Femur (tissue), 1 donor: ENCODE measurements at regions not wholly inside any gene's neighbourhood (a gene's known extent, or its start where the extent isn't known, plus 50 kb on each side); places are given as distances from the start of the nearest gene placed in this dataset.
"Not testable (repeated sequence)": the region's sequence is repeated elsewhere in the genome, so short reads cannot be mapped to it uniquely, and the experiment has no call there.

Experiments
- DNase-seq: peaks from one replicate; pipeline ENCODE4 v3.0.0-alpha.2; 2017

DNA sequence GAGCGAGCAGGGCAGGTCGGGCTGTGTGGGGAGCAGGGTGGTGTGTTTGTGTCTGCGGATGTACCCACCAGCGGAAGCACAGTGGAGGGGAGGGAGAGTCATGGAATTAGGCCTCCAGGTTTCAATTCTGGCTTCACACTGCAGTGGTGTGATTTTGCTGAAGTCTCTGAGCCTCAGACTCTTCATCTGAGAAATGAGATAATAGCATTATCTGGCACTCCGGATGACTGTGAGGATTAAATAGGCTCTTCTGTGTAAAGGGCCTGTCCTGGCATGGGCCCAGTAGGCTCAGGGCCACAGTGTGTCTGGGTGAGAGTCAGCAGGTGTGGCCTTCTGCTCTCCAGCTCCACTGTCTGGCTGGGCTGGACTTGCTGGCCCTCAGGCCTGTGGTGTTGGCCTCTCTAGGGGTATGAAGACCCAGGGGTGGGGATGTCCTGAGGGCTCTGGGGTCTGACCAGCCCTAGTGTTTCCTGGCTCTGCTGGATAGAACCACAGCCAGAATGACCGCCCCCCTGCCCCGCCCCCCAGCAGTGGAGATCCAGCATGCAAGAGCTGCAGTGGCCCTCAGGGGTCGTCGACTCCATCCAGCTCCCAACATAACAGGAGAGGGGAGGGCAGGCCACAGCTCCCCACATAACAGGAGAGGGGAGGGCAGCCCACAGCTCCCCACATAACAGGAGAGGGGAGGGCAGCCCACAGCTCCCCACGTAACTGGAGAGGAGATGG, 178.6 kb downstream of the RPS24 start:
- DNase-seq: peak; percentile 72

DNA sequence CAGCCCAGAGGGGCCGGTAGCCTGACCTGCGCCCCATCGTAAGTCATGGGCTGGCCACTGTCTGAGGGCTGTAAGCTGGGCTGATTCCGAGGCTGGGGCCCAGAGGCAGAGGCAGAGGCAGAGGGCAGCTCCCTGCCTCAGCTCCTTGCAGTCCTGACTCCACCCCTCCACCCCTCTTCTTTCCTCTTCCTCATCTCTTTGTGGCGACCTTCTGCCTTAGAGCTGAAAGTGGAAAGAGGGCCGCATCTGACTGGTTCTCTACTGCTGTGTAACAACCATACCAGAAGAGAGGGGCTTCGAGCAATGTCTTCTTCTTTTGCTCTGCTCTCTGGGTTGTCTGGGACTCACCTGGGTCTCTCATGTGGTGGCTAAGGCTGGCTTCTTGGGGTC, 179.1 kb downstream of the RPS24 start:
- DNase-seq: no peak

DNA sequence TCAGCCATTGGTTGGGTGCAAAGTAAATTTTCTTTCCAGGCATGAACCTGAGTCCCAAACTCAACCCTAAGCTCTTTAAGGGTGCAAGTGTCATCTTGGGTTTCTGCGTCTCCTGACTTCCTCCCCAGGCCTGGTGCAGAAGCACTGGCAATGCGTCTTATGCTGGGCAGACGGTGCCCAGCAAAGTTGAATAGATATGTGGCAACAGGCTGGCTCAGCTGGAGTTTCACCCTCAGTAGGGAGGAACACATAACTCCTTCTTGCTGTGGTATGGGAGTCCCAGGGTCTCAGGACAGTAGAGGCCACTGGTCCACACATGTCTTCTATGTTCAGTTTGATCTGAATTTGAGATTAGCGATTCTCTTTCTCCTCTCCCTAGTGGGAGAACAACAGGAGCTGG, 181.3 kb downstream of the RPS24 start:
- DNase-seq: no peak

DNA sequence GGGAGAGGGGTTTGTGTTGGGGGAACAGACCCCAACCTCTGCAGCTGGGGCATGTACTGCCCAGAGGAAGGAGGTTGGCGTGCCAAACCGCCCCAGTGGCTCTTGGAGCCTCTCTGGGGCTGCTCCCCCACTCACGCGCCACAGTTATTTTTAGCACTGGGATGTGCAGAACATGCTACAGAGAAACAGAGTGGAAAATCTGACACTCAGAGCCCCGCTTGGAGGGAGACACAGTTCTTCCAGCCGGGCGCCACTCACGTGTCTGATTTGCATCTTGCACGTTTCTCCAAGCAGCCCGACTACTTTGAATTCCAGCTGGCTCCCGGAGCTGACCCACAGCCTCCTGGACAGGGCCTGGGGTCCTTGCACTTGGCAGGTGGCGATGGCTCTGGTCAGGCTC, 182.0 kb downstream of the RPS24 start:
- peak; percentile 95 for DNase-seq

DNA sequence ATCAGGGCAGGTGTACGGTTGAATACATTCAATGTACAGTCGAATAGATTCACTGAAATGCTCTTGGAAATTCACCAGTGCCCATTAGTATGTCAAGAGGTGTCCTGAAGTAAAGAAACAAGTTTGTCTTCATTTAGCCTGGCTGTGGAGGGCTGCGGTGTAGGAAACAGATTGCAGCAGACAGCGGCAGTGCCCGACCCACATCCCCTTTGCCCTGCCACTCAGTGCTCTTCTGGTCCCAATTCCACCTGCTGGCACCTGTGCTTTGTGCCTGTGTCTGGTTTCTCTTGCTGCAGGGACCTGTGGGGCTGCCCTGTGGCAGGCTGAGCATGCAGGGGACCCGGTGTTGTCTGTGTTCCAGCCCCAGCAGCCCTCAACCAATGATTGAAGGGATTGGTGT, 183.7 kb downstream of the RPS24 start:
- DNase-seq: no peak

DNA sequence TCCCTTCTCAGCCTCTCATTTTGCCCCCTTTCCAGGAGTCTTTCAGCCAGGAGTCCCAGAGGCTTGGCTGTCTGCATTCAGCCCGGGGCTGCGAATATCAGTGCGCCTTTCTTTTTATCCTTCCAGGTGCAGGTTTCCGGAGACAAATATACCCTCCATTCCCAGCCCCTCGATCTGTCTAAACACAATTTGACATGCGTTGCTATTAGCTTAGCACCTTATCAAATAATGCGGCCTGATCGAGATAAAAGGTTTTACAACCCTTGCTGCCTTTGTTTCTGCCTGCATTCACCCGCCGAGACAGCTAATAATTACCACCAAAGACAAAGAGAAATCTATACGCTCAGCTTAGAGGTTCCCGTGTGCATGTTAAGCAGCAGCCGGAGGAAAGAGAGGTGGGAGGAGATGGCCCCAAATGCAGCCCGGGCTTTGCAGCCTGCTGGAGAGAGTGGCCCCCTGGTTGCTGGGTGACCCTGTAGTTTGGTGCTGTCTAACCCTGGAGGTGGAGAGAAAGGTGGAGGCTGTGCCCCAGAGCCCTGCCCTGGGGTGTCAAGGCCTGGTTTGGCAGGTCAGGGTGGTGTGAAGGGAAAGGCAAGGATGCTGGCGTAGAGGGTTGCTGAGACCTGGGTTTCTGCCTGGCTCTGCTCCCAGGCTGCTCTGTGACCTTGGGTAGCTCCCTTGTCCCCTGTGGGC, 185.3 kb downstream of the RPS24 start:
- no peak for DNase-seq

DNA sequence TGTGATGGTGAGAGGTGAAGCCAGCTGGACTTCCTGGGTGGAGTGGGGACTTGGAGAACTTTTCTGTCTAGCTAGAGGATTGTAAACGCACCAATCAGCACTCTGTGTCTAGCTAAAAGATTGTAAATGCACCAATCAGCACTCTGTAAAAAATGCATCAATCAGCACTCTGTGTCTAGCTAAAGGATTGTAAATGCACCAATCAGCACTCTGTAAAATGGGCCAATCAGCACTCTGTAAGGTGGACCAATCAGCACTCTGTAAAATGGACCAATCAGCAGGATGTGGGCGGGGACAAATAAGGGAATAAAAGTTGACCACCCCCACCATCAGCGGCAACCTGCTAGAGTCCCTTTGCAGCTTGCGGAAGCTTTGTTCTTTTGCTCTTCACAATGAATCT, 185.9 kb downstream of the RPS24 start:
- not testable (repeated sequence) for DNase-seq

DNA sequence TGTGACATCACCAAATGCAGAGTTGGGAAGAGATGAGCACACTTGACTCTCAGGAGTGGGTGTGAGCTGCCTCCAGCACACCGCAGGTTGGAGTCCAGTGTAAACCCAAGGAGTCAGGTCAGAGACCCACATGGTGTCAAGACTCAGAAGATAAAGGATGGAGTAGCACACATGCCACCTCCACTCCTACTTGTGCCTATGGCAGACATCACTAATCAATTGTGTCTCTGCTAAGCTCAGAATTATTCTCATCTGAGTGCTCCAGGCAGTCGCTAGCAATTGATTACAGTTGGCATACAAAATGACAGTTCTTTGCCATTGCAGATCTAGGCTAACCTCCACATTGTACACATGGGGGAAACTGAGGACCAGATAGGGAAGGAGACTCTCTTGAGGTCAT, 187.1 kb downstream of the RPS24 start:
- no peak for DNase-seq

DNA sequence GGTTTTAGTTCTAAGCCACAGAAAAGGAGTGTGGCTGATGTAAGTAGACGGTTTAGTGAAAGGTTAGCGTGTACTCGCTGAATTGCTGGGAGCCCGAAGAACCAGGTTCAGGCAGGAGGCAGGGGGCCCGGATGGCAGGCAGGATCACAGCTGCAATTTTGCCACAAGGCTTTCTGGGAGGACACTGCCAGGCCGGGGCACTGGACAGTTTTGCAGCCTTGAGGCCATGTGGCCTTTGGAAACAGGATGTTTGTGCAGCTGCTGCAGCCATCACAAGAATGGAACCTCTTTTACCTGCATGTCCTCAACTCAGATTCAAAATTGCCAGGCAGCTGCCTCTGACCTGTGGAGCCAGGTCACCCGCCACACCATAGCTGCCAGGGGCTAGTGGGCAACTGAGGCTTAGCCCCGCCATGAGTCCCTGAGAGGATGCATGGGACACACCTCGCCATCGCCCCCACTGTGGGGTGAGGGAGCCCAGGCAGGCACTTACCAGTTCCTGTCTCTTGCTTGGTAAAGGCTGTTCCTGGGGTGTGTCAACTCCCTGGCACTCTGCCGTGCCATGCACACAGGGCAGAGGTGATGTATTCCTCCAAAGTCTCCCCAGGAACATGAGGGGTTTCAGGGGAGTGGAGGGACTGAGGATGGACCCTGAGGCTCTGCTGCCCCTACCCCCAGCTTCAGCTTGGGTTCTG, 188.6 kb downstream of the RPS24 start:
- no peak for DNase-seq

DNA sequence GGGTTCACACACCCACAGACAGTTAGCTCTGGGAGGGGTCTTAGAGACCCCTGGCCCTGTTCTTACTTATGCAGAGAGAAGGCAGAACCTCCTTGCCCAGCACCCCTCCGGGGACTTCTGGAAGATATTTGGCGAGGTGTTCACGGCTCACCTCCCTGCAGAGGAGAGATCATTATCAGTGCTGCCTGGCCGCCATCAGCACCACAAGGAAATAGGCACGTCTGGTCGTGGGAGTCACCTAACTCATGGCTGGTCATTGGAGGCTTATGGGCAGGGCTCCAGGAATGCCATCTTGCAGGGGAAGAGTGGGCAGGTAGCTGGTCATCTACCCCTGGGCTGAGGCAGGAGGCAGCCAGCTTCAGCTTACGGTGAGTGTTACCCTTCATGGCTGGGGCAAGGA, 189.4 kb downstream of the RPS24 start:
- DNase-seq: no peak

DNA sequence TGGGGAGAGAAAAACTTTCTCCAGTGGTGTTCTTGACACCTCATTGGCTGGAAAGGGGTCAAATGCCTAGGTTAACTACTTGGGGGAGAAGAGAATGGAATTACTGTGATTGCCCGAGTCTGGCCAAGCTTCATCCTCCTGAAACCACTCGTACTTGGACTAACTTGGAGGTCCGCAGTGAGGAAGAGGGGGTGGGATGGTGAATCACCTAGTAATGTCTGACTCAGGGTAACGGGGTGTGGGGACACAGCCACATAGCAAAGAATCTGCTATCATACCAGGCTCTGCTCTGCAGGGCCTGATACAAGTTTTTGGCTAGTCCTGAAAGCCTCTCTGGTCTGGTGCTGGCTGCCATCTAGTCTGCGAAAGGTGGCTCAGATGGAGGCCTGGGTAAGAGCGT, 190.9 kb downstream of the RPS24 start:
- DNase-seq: no peak

DNA sequence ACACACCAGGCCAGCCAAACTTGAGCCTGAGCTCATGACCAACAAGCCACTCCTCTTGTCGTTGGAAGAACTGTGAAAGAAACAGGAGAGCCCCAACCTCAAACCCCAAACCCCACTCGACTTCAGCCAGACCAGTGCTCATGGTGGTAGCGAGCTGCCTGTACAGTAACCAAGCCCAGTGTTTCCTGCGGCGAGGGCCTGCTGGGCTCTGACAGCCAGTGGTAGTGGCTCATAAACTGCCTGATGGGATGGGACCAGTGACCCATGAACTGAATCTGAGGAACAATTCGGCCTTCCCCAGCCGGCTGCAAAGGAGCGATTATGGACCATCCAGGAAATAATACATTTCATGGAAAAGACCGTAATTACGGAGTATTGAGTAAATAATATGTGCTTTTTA, 191.9 kb downstream of the RPS24 start:
- peak; percentile 52 for DNase-seq

DNA sequence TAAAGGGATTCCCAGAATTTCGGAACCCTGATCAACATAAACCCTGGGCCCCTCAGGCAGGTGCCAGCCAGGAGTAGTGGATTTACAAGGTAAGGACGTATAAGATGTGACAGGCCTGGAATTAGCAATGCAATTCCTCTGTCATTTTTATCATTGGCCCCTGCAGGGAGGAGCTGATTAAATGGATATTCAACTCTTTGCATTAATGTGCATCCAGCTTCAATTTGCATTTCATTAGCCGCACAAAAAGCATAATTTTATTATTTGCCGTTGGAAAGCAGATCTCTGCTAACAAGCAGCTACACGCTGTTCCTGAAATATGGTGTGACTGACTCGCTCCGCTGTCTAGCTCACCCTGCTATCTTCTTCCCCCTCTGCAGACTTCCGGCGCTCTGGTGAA, 195.8 kb downstream of the RPS24 start:
- DNase-seq: no peak

DNA sequence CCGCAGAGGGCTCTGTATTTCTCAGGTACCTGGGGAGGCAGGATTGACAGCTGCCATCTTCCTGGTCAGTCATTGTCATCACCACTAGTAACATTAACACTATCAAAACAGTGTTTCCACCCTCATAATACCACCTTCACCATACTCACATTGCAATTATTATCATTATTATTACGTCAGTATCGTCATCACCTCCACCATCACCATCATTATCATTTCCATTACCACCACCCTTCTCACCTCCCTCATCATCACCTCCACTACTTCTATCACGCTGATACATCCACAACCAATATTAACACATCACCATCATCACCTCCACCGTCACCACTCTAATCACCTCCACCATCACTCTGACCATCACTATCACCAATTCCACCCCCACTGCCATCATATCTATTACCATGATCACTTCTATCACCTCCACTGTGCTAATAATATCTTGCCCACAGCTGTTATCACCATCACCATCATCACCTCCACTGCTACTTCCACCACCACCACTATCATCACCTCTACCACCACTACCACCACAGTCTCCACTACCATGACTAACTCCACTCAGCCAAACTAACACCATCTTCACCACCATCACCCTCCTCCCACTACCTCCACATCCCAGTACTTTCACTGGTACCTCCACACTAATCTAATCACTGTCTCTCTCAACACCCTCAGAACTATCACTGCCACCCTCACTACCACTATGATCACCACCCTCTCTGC, 196.4 kb downstream of the RPS24 start:
- no peak for DNase-seq

DNA sequence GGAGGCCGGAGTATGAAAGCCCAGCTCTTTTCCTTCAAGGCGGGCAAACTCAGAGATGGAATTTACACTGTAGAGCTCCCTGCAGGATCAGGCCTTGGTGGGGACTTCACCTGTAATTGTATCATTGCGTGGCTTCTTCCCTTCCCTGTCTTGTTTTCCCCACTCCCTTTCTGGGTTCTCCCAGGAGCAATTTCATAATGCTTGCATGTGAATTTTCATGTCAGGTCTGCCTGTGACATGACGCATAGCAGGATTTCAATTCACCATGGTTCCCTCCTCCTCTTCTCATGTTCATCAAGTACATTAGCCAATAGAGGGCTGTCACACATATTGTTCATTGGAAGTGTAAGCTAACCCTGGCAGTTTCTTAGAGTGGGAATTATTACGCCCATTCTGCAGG, 197.7 kb downstream of the RPS24 start:
- no peak for DNase-seq

DNA sequence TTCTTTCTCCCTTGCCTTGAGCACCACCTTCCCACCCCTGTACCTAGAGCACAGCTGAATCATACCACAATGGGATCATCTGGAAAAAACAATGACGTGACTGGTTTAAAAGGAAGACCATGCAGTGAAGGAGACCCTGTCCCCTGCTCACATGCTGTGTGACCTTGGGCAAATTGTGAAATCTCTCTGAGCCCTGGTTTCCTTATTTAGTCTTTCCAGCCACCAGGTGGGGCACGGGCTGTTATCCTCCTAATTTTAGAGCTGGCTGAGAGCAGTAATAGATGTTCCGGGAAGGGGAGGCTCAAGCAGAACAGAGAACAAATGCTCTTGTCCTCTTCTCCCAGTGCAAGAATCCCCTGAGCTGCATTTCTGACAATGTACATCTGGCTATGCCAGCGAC, 198.3 kb downstream of the RPS24 start:
- peak; percentile 37 for DNase-seq

DNA sequence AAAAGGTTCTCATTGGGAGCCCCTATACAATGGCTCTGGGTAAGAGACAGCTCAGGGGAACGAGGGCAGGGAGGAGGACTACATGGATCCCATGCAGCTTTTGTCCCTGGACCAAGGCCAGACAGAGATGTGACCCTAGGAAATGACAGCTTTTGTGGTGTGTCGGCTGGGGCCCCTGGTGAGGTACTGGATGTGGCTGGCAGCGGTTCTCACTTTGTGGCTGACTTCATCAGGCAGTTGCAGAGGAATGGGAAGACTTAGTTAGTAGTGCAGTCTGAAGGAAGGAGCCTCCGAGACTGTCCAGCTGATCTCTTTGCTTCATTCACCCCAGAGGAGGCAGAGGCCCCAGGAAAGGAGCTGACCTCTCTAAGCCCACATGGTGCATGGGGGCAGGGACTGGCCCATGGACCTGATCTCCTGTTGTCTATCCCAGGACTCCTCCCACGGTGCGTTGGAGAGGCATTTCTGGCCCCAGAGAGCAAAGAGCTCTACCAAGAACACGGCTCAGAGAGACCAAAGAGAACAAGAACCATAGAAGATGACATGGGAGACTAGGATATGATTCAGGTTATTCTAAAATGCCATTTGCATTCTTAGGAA, 202.9 kb downstream of the RPS24 start:
- no peak for DNase-seq

DNA sequence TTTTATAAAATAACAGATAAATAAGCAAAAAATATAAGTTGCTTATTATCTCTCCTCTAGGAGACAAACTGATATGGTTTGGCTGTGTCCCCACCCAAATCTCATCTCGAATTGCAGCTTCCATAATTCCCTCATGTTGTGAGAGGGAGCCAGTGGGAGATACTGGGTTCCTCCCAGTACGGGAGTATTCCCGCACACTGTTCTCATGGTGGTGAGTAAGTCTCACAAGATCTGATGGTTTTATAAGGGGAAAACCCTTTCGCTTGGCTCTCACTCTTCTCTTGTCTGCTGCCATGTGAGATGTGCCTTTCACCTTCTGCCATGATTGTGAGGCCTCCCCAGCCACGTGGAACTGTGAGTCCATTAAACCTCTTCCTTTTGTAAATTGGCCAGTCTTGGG, 204.3 kb downstream of the RPS24 start:
- not testable (repeated sequence) for DNase-seq

DNA sequence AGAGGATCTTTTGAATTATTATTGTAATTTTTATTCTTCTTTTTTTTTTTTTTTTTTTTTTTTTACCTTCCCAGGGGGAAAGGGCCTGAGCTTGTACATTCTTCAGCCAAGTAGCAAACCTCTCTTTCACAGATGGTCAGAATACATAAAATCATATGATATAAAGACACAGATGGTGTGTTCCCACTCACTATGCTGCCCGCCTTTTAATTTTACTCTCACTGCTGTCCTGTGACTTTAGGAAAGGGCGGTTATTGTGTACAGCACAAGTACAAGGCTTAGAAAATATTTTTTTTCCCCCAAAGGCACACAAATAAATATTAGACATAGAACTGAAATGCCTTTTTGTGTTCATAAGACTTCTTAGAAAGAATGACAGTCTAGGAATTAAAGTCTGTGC, 213.6 kb downstream of the RPS24 start:
- DNase-seq: no peak

DNA sequence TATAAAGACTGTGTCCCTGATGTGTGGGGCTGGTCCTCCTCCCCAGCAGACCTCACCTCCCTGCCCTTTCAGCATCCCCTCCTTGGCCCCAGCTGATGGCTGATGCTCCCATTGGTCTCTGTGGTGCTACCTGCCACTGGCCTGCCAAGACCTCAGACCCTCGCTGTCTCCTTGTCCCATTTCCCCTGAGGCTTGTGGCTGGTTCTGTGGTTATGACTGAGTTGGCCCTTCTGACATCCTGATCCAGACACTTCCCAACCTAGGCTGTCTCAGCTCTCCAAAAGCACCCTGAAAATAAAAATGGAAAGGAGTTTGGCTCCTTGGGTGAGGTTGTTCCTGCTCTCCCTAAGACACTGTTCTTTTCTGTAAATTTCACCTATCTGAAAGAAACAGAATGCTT, 214.2 kb downstream of the RPS24 start:
- DNase-seq: no peak

DNA sequence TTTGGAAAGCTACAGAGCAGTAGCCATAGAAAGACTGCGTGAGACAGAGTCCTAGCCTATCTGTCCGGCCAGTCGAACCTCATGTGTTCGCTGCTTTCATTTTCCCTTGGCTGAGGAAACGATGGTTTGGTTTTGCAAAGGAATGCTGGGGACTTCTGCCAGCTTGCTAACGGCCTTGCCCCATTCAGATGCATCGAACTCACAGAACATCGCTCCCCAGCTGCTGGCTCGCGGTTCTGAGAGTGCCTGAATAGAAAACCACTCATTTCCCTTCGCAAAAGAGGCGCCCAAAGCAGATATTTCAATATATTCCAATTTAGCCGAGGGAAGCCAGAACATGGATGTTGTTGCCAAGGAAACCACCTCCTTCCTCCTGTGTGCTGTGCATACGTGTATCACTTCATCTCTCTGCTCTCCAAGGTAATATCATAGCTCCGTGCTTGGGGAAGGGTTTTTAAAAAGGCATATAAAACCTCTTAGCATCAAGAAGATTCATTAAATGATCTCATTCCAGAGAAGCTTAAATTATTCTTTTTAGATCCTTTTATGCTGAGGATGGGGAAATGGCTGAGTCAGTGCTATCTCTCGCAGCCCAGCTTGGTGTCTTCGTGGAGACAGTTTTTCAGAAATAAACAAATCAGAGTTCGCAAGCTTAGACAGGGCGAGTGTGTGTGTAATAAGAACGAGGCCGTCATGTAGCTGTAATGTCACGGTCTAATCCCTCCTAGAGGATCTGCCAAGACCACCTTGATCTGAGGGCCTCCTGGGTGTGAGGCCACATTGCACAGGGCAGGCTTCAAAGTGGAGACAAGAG, 215.2 kb downstream of the RPS24 start:
- peak; percentile 80 for DNase-seq

DNA sequence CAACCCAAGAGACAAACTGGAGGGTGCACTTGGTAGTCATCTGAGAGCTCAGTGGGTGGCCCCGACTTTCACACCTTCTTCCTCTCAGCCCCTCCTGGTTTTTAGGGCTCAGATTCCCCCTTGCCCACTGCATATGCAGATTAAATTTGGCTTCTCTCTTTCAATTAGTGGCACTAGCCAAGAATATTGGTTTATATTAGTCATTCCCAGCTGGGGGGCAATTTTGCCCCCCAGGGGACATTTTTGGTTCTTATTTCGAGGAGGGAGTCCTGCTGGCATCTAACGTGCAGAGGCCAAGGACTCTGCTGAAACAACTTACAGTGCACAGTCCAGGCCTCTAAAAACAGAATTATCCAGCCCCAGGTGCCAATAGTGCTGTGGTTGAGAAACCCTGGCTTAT, 216.0 kb downstream of the RPS24 start:
- no peak for DNase-seq
